GM21528 (cell line): ENCODE measurements at regions not wholly inside any gene's neighbourhood (a gene's known extent, or its start where the extent isn't known, plus 50 kb on each side); places are given as distances from the start of the nearest gene placed in this dataset.

Experiments
- ATAC-seq: cut with Tn5 transposase; IDR thresholded peaks from one replicate; pipeline ENCODE4 v1.9.1; 2021; ENCODE audit warnings: mild to moderate bottlenecking, moderate library complexity; ENCODE audit not compliant: unreplicated experiment, low FRiP score

DNA sequence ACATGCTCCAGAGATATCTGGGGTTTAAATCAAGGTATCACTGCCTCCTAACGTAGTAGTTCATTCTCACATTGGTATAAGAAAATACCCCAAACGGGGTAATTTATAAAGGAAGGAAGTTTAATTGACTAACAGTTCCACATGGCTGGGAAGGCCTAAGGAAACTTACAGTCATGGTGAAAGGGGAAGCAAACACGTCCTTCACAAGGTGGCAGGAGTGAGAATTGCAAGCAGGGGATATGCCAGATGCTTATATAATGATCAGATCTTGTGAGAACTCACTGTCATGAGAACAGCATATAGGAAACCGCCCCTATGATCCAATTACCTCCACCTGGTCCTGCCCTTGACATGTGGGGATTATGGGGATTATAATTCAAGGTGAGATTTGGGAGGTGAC lies 1280.2 kb upstream of the C9orf72 start:
- ATAC-seq, result no peak

- ATAC-seq, result no peak
Measured at GRCh38 chr9:28866951-28867350, 1293.7 kb upstream of the C9orf72 start.

GRCh38 chr9:28868228-28868990 lies 1295.1 kb upstream of the C9orf72 start:
- ATAC-seq, result no peak

- no peak for ATAC-seq
Measured at GRCh38 chr9:28882529-28882928, 1309.2 kb upstream of the C9orf72 start.

DNA sequence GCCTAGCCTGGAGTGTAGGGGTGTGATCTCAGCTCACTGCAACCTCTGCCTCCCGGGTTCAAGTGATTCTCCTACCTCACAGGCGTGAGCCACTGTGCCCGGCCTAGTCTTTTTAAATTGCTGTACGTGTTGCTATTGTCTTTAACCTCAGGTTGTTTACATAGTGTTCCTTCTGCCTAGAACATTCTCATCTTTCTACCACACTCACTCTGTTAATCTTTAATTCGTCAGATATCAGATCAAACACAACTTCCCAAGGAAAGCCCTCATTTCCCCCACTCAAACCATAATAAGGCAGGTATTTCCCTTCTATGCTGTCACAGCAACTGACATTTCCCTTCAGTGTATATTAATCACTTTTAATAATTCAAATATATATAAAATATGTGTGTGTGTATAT lies 1310.0 kb upstream of the C9orf72 start:
- ATAC-seq, result no peak

DNA sequence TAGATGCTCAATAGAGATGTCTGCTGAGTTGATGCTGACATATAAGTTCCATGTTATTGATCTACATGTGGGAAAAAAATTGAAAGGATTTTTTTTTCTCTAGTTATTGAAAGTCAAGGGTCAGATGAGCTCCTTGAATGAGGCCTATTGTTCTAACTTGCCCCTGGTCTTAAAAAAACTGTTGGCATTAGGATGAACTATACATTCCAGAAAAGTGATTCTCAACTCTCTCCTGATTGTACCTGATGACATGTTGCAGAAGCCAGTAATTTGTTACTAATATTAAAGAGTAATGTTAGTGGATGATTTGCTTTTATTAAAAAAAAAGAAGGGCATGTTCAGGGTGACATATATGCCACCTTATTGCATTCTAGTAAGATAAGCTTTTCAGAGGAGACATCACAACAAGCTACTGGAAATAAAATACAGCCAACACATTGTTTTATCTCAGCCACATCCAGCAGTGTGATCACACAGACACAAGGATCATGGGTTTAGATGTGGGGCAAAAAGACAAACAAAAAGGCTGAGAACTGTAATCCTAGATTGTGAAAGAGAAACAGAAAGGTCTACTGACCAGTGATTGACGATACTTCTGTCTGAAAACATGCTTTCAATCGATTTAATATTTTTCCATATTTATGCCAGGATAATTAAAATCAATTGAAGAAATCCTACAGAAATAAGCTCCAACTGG lies 1314.1 kb upstream of the C9orf72 start:
- no peak for ATAC-seq

DNA sequence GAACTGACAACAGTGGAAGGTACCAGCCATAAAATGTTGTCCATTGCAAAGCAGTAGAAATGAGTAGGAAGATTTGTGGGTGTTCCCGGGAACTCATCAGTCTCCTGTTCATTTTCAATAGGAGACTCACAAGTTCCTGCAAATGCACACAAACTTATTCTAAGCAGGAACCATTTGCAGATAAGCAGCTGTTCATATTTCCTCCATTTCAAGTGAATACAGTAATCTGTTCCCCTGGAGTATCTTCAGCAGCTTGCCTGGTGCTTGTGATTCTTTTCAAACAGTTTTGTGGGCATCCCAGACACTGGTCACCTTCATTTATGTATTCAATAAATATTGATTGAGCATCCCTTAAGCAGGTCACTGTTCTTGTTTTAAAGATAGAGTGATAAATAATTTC lies 1315.5 kb upstream of the C9orf72 start:
- no peak for ATAC-seq

GRCh38 chr9:28892538-28892937 lies 1319.3 kb upstream of the C9orf72 start:
- ATAC-seq, result no peak

DNA sequence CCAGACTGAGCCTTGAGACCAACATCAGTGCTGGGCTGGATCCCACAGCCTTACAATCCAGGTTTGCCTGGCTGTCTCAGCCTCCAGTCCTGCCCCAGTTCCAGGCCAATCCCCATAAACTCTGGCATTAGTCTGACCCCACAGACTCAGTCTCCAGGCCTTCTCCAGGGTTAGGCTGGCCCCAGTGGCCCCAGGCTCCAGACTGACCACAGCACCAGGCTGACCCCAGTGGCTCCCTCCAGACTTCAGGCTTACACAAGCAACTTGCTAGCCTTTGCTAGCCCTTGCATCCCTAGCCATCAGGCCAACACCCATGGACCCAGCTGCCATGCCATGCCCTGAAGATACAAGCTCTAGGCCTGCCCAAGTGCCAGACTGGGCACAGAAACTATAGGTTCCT lies 1326.0 kb upstream of the C9orf72 start:
- no peak for ATAC-seq

DNA sequence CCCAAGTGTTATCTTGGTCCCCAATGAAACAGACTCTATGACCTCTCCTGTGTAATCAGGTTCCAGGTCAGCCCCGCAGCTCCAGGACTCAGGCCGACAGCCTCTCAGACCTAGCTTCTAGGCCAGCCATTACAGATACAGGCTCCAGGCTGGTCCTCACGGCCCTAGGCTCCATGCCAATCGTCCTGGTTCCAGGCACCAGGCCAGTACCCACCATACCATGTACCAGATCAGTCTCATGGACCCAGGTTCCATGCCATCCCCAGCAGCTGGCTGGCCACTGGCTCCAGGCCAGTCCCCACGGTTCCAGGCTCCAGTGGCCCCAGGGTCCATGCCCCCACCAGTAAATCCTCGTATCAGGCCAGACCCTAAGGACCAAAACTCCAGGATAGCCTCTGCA lies 1326.6 kb upstream of the C9orf72 start:
- ATAC-seq, result no peak

DNA sequence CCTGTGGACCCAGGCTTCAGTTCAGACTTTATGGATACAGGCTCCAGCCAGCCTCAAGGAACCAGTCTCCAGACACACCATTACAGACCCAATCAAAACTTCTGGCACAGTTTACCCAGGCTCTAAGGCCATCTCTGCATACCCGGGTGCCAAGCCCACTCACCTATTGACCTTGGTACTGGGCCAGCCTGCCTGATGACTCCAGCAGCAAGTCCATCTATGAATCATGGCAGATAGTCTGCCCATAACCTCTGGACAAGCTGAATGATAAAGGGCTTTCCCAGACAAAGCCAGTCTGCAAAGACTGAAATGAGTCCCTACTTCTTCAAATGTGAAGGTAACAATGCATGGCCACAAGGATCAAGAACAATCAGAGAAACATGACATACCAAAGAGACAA lies 1327.1 kb upstream of the C9orf72 start:
- no peak for ATAC-seq

DNA sequence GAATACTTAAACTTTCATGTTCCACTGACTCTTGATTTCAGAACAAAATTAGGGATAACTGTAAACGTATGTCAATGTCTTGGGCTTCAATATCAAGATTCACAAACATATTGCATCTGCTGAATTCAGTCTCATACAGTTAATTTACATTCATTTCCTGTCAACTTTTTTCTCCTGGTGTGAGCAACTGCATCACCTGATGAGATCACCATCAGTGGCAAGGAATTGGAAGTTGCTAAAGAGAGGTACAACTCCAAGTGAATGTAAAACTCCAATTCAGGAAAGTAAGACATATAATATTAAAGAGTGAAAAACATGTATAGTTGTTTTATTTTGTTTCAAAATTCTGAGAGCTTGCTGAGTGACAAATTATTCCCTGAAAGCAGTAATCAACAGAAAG lies 1336.2 kb upstream of the C9orf72 start:
- ATAC-seq, result no peak

DNA sequence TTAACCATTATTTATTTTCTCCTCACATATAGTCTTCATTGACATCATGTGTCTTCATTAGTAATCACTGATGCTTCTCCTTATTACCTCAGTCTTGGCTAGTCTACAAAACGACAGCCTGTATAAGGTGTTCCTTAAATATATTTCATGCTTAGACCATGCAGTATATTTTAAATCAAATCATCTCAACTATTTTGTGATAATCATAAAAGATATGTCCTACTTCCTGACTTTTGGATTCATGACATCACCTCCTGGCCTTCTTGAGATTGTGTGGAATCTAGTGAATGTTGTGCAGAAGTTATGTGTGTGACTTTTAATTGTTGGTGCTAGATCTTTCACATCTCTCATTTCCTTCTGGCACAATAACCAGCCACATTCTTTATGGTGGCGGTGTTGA lies 1339.3 kb upstream of the C9orf72 start:
- ATAC-seq, result no peak

DNA sequence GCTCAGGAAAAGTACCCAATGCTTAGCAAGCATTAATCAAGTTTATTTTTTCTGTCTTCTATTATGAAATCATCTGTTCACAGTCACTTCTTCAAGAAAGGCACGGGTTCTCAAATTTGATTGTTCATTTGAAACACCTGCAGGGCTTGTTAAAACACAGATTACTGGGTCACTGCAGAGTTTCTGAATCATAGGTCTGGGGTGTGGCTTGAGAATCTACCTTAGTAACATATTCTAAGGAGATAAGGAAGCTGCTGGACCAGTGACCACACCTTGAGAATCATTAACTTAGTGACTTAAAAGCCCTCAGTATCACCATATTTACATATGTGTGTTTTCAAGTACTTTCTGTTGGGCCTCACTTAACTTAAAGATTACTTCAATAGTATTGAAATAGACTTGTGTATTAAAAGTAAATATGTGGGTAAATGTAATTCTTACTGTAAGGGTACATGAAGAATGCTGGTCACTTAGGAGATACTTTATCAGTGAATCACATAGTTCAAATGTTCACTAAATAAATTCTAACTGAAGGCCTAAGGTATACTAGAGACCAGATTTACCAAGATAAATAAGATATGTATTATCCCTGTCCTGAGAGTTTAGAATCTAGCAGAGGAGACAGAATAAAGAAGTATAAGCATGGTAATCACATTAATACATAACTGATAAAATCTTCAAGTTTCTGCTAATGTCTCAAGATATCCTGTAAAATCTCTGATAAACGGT lies 1342.1 kb upstream of the C9orf72 start:
- ATAC-seq, result no peak

DNA sequence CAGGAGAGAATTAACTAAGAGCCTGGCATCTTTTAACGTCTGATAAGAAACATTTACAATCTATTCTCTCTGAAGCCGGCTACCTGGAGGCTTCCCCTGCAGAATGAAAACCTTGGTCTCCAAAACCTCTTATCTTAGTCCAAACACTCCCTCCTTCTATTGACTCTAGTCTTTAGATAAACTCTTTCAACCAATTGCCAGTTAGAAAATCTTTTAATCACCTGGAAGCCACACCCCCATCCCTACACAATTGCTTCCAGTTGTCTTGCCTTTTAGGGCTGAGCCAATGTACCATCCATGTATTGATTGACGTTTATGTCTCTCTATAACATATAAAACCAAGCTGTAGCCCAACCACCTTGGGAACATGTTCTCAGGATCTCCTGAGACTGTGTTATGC lies 1343.1 kb upstream of the C9orf72 start:
- ATAC-seq, result no peak

DNA sequence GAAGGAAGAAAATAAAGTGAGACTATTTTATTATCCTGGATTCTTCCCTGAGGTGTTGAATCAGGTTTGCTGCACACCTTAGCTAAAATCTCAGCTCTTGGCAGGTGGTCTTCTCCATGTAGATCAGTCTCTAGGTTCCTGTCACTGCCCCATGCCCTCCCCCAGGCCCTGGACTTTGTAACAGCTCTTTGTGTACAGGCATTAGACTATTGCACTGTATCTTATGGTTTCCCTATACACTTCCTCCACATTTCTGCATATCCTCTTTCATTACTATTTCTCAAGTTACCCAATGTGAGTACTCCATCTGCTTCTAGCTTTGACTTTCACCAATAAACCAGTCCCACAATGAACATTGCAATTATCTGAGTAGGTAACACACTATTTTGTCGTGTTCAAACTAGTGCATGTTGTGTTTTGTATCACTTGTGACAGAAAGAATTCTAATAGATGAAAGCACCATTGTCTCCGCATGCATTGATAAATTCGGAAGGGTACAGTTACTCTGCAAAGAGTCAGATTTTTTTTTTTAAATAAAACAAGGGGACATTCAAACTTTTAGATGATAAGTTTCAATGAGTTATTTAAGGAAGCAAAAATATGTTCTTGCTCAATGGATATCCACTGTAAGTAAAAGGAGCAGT lies 1348.7 kb upstream of the C9orf72 start:
- ATAC-seq, result no peak

GRCh38 chr9:28922891-28923290 lies 1349.6 kb upstream of the C9orf72 start:
- no peak for ATAC-seq

DNA sequence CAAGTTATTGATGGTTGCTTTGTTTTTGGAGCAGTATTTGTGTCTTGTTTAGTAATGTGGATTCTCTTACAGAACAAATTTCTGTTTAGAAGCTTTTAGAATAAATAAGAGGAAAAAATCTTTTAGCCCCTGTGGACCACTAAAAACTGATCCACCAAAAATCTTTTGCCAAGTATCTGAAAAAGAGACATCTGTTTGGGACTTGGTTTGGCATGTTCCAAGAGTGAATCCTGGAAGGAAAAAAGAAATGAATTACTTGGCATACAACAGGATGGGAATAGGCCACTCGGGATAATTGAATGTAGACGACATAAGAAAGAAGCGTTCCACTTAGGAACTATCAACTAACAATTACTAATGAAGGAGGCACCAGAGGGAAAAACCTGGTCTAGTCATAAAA lies 1350.1 kb upstream of the C9orf72 start:
- ATAC-seq, result no peak

DNA sequence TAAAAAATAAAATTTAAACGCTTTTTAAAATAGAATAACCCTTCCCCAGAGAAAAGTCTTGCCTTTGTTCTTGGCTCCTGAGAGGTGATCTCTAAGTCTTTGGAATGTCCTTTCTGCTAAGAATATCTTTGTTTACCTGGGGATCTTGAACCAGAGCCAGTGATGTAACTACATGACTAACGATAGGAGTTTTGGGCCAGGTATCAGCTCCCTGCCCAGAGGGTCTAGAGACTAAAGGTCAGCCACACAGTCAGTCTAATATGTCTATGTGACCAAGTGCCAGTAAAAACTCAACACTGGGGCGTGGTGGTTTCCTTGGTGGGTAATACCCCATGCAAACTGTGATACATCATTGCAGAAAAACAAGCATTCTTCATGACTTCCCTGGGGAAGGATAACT lies 1351.9 kb upstream of the C9orf72 start:
- no peak for ATAC-seq

- ATAC-seq, result no peak
Measured at GRCh38 chr9:28926306-28926705, 1353.0 kb upstream of the C9orf72 start.

- no peak for ATAC-seq
Measured at GRCh38 chr9:28927691-28928090, 1354.4 kb upstream of the C9orf72 start.
